NT2/D1 (cell line): ENCODE measurements at regions not wholly inside any gene's neighbourhood (a gene's known extent, or its start where the extent isn't known, plus 50 kb on each side); places are given as distances from the start of the nearest gene placed in this dataset.

Experiments used
- SUZ12 ChIP-seq: IDR thresholded peaks from 2 replicates; pipeline ENCODE4 v1.6.1; 2011; ENCODE audit not compliant: insufficient read length, insufficient read depth; ENCODE audit errors: extremely low read depth
- ZNF274 ChIP-seq: IDR thresholded peaks from 2 replicates; pipeline ENCODE4 v1.6.1; 2011; ENCODE audit warnings: mild to moderate bottlenecking, low read depth, low read length

DNA sequence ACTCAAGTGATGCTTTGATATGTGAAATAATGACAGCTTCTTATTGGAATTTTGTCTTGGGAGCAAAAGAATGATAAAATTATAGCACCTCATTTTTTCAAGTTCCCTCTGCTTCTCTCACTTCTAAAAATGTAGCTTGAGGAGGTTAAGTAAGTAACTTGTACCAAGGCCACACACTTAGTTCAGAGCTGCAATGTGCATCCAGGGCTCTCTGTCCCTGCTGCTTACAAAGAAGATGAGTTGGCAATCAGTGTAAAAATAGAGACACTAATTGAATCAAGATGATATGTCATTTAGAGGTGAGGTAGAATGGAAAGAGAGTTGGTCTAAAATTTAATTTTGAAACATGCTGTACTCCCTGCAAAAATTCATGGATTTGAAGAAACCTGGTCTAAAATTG lies 312.0 kb upstream of the TNP1 start:
- TF ChIP-seq ZNF274, result no peak
- no peak for TF ChIP-seq SUZ12
